NCI-H2171 (cell line): ENCODE measurements at regions not wholly inside any gene's neighbourhood (a gene's known extent, or its start where the extent isn't known, plus 50 kb on each side); places are given as distances from the start of the nearest gene placed in this dataset.
"Not testable (repeated sequence)": the region's sequence is repeated elsewhere in the genome, so short reads cannot be mapped to it uniquely, and the experiment has no call there.

Source experiments
- DNase-seq: peaks from one replicate; lab custom pipeline; 2025; lab: John Stamatoyannopoulos, UW

DNA sequence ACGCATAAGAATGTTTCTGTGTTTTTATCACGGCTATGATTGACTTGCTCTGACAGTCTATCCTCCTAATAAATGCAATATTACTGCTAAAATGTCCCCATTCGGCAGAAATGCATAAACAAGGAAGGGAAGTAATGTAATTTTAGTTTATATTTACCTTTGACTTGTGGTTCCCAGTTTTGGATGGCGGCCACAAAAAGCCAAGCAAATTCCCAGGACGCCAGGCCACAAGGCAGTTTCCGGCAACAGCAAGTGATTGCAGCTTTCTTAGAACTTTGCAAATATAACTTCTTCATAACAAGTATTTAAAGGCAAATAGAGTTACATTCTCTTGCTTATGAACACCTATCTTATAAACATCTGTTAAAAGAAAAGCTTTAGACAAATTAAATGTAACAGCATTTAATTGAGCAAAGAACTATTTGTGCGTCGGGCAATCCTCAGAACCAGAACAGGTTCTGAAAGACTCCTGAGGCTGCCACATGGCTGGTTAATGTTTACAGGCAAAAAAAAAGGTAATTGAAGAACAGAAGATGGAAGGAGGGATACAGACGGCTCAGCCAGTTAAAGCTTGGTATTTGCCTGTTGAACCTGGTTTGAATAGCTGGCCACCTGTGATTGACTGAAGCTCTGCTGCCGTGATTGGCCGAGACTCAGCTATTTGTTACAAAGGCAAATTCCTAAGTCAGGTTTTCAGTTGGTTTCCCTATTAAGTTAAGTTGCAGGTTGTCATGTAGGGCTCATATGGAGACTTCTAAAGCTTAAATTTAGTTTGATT, 80.8 kb downstream of the C21orf91 start:
- no peak for DNase-seq

DNA sequence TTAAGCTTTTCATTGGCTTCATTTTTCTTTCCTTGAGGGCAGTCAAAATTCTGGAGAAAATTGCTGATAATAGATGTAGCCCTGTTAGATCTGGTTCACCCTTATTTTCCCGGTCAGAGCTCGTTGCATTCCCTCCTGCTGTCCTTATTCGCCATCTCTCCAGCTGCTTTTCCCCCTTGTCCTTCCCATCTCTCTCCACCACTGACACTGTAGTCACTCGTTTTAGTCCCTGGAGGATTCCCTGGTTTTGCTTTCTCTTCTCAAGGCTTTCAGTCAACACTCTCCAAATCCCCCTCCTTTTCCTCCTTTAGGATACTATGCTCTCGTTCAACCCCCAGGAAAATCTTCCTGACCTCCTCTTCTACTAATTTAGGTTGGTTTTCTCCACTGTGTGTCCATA, 83.1 kb downstream of the C21orf91 start:
- DNase-seq, result no peak

DNA sequence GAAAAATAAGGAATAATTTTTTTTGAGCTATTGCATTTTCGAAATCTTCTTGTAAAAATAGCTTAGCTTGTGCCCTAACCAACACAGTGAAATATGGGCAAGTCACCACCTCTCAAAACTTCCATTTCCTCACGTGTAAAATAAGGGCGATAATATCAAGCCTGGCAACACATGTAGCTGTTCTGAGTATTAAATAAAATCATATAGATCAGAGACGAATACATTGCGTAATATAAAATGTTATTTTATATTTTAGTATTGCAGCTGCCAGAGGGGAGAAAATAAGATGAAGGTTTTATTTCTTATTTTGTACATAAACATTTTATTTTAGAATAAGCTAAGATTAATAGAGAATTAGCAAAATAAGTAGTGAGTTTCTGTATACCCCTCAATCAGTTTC, 85.9 kb downstream of the C21orf91 start:
- DNase-seq, result no peak

GRCh38 chr21:17732306-17732705, 86.8 kb downstream of the C21orf91 start:
- DNase-seq, result peak; percentile 0

GRCh38 chr21:17731554-17731953, 87.6 kb downstream of the C21orf91 start:
- no peak for DNase-seq

DNA sequence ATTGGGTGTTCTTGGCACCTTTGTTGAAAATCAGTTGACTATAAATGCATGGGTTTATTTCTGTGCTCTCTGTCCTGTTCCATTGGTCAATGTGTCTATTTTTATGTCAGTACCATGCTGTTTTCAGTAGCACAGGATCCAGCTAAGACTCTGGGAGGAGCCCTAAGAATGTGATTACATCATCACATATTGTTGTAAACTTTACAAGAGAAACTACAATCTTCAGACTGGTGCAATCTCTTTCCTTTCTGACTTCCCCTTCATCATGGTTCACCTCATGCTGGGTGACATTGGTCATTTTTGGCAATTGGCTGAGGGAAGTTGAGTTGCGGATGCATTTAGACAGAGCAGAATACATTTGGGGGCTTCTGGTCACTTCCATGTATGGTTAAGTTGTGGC, 88.4 kb downstream of the C21orf91 start:
- no peak for DNase-seq

GRCh38 chr21:17729455-17729854, 89.7 kb downstream of the C21orf91 start:
- no peak for DNase-seq

GRCh38 chr21:17727361-17727760, 91.8 kb downstream of the C21orf91 start:
- no peak for DNase-seq

DNA sequence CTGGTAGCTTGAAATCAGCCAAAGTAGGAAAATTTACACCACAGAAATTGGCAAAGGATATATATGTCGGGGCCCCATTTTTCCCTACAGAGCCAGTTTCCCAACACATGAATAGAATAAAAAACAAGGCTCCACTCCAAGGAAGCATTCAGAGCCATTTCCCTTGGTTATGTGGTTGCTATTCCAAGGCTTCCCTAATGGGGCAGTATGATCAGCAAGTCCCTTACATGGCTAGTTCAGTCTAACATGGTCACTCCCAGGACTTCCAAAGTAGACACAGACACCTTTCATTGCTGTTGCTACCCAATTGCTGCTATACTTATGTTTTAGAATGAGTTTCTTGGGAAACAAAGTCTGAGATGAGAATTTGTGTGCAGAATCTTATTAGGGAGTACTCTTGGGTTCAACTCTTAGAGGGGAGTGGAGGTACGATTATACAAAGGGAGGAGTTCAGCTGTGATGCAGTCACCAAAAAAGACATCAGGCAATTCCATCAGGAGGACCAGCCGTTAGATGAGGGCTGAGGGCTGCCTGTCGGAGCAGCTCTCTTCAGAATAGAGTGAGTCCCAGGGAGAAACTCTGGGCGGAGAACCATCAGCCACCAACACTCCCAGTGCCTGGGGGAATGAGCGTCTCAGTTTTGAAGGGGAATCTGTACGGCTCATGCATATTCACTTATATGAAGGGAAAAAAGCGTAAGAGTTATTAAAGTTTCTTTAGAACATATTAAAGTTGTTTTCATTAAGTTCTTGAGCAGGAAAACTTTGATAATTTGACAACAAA, 92.9 kb downstream of the C21orf91 start:
- DNase-seq, result no peak

DNA sequence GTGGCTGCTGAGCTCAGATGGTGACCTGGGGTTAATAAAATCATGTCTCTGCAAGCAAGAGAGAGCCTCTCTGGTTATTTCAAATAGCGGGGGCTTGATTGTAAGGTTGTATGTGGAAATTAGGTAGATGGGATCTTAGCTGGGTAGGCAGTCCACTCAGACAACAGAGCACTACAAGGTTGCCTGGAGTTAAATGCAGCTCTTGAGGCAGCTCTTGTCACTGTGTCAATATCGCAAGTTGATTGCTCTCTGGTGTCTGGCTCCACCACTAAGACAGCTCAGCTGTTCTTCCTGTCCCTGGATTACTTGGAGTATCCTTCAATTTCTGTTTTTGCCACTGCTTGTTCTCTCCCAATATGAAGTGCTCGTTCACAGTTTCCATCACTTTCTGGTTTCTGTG, 93.8 kb downstream of the C21orf91 start:
- DNase-seq, result no peak

- no peak for DNase-seq
Observed at GRCh38 chr21:17712887-17713286, 100.2 kb upstream of the BTG3 start.

DNA sequence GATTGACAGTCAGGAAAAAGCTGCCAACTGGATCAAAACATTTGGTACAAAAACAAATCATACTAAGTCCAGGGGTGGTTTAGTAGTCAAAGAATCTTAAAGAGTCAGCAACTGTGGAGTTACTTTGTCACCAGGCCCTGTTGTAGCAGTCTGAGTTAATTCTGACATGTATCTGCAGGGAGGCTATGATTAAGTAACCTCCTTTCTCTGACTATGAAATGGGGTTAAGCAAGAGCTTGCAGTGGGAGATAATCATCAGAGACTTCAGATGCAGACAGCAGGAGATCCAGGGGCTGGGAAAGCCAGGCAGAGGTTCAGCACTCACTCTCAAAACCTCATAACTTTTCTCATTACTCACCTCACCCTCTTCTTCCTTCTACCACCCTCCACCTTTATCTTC, 99.2 kb upstream of the BTG3 start:
- DNase-seq, result no peak

GRCh38 chr21:17709266-17709611, 96.5 kb upstream of the BTG3 start:
- no peak for DNase-seq

DNA sequence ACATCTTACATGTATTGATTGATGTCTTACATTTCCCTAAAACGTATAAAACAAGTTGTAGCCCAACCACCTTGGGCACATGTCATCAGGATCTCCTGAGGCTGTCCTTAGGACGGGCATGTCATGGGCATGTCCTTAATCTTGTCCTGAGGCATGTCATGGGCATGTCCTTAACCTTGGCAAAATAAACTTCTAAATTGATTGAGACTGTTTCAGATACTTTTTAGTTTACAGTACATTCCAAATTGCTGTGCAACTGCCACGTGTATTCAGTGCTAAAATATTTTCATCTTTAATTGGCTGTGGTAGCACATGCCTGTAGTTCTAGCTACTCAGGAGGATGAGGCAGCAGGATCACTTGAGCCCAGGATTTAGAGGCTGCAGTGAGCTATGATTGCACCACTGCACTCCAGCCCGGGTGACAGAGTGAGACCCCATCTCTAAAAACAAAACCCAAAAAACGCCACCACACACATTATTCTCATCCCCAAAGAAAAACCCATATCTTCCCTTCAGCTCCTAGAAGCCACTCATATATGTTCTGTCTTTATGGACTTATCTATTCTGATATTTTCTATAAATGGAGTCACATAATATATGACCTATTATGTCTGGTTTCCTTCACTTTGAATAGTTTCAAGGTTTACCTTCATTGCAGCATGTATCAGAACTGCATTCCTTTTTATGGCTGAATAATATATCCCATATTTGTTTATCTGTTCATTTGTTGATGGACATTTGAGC, 96.0 kb upstream of the BTG3 start:
- no peak for DNase-seq

DNA sequence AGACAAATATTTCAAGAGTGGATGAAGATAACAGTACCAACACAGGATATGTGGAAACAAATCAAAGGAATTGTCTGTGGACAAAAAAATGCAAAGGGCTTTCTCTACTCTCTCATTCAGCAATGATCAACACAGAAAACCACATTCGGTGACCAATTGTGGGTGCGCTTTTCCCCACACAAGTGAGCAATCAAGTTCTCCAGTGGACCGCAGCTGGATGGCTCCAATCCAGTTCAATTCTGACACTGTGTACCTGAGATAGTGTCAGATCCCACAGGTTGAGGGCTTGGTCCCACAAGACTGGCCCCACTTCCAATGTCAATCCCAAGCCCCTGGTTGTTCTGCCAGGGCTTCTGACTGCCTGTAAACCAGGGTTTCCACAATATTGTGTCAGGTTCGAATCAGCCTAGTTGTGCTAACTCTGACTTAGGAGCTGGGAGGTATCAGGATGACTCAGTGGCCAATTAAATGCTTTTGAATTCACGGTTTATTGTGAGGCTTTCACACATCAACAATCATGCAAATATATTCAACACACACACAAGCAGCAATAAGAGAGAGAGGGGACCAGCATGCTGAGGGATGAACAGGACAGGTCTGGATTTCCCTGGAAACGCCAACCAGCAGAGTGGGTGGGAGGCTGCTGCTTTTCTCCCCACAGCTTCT, 87.0 kb upstream of the BTG3 start:
- DNase-seq, result no peak

GRCh38 chr21:17697473-17697872, 84.8 kb upstream of the BTG3 start:
- DNase-seq, result no peak

DNA sequence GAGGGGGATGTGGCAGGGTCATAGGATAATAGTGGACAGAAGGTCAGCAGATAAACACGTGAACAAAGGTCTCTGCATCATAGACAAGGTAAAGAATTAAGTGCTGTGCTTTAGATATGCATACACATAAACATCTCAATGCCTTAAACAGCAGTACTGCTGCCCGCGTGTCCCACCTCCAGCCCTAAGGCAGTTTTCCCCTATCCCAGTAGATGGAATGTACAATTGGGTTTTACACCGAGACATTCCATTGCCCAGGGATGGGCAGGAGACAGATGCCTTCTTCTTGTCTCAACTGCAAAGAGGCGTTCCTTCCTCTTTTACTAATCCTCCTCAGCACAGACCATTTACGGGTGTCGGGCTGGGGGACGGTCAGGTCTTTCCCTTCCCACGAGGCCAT, 81.7 kb upstream of the BTG3 start:
- DNase-seq, result not testable (repeated sequence)

GRCh38 chr21:17693801-17694200, 81.1 kb upstream of the BTG3 start:
- DNase-seq, result no peak

DNA sequence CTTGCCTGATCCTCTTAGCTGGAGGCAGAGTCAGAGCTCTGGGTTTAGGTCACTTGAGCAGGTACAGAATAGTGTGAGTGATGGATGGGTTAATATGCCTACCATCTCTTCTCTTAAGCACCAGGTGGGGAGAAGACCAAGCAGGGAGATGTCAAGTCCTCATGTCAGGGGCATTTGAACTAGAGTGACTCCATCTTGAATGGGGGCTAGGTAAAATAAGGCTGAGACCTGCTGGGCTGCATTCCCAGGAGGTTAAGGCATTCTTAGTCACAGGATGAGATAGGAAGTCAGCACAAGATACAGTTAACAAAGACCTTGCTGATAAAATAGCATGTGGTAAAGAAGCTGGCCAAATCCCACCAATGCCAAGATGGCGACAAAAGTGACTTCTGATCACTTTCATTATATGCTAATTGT, 77.4 kb upstream of the BTG3 start:
- no peak for DNase-seq

GRCh38 chr21:17688912-17689874, 76.5 kb upstream of the BTG3 start:
- DNase-seq, result no peak

DNA sequence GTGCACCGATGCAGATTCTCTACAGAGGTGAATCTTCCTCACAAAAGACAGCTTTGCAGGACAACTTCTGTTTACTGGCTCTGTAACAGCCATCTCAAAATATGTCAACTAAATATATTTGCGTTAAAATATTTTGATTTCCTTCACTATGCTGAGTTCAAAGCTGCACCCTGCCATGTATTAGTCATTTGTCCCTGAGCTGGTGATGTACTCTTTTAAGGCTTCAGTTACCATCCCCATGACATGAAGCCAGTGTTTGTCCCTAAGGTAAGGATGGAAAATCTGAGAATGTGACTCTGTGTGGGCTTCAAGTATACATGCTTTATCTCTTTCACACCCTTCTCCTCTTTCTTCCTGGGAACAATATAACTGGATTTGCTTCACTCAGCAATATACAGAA, 70.2 kb upstream of the BTG3 start:
- no peak for DNase-seq
